IMR-90 (cell line): ENCODE measurements at regions not wholly inside any gene's neighbourhood (a gene's known extent, or its start where the extent isn't known, plus 50 kb on each side); places are given as distances from the start of the nearest gene placed in this dataset.

Source experiments
- ATAC-seq: fragments of 200-7000 bp; cut with Tn5 transposase; 2 replicates; pipeline ENCODE4 v1.9.1; 2020; ENCODE audit warnings: low read depth, mild to moderate bottlenecking, moderate library complexity
- BruUV-seq: library from RNA; stranded (reverse); fragments of 400-500 nt; replicated peaks from 2 replicates; lab custom pipeline; 2021; lab: Mats Ljungman, UMichigan
- CTCF ChIA-PET: fragments of 300-600 bp; formaldehyde crosslinking; extraction: SDS; loops from one replicate; lab custom pipeline; 2021; ENCODE audit warnings: antibody characterized with exemption; lab: Yijun Ruan, JAX
- POLR2A ChIA-PET: fragments of 300-600 bp; sonication (Branson Sonifier 250); formaldehyde crosslinking; loops from one replicate; lab custom pipeline; 2022; ENCODE audit warnings: antibody characterized with exemption; ENCODE audit not compliant: unreplicated experiment; lab: Charles Lee
- DNase-seq: peaks from one replicate; pipeline ENCODE4 v3.0.0; 2013
- H2AFZ ChIP-seq: replicated peaks from 2 replicates; pipeline ENCODE3; 2013; ENCODE audit warnings: low read length, mild to moderate bottlenecking; ENCODE audit not compliant: poor library complexity
- H2AK5ac ChIP-seq: 2 replicates; pipeline ENCODE4 v1.6.1; 2013; ENCODE audit warnings: low read depth, low read length, inconsistent platforms
- H2AK9ac ChIP-seq: replicated peaks from 2 replicates; pipeline ENCODE3; 2013; ENCODE audit warnings: mild to moderate bottlenecking, low read depth, low read length, moderate library complexity; ENCODE audit not compliant: poor library complexity
- H2BK120ac ChIP-seq: 2 replicates; pipeline ENCODE4 v1.6.1; 2013; ENCODE audit warnings: low read depth, low read length, inconsistent platforms
- H2BK15ac ChIP-seq: 3 replicates; pipeline ENCODE4 v1.6.1; 2013; ENCODE audit warnings: low read depth, low read length, inconsistent platforms
- H2BK20ac ChIP-seq: 2 replicates; pipeline ENCODE4 v1.6.1; 2013; ENCODE audit warnings: low read depth, mild to moderate bottlenecking, inconsistent platforms, low read length, moderate library complexity
- H2BK5ac ChIP-seq: 2 replicates; pipeline ENCODE4 v1.6.1; 2013; ENCODE audit warnings: mild to moderate bottlenecking, low read depth, low read length, inconsistent platforms; ENCODE audit not compliant: poor library complexity, severe bottlenecking
- H3K14ac ChIP-seq: replicated peaks from 2 replicates; pipeline ENCODE4 v1.6.1; 2013; ENCODE audit warnings: low read depth, low read length, inconsistent platforms
- H3K18ac ChIP-seq: 2 replicates; pipeline ENCODE4 v1.6.1; 2013; ENCODE audit warnings: low read depth, low read length, control low read depth
- H3K23ac ChIP-seq: 2 replicates; pipeline ENCODE4 v1.6.1; 2013; ENCODE audit warnings: low read depth, low read length, inconsistent platforms
- H3K27ac ChIP-seq: 2 replicates; pipeline ENCODE4 v1.5.1; 2013; ENCODE audit warnings: mild to moderate bottlenecking, control low read depth, low read length; ENCODE audit not compliant: insufficient read depth
- H3K27me3 ChIP-seq: 2 replicates; pipeline ENCODE4 v1.6.1; 2013; ENCODE audit warnings: low read length; ENCODE audit not compliant: control insufficient read depth, insufficient read depth
- H3K36me3 ChIP-seq: 2 replicates; pipeline ENCODE4 v1.6.1; 2013; ENCODE audit warnings: low read length, mixed read lengths; ENCODE audit not compliant: control insufficient read depth, insufficient read depth
- H3K4ac ChIP-seq: 2 replicates; pipeline ENCODE4 v1.6.1; 2013; ENCODE audit warnings: low read depth, low read length, inconsistent platforms
- H3K4me1 ChIP-seq: 2 replicates; pipeline ENCODE4 v1.6.1; 2013; ENCODE audit warnings: low read length, mixed read lengths; ENCODE audit not compliant: control insufficient read depth, insufficient read depth
- H3K4me2 ChIP-seq: 2 replicates; pipeline ENCODE4 v1.6.1; 2013; ENCODE audit warnings: low read depth, mild to moderate bottlenecking, control low read depth, low read length, moderate library complexity
- H3K4me3 ChIP-seq: 2 replicates; pipeline ENCODE4 v1.5.1; 2013; ENCODE audit warnings: low read depth, mild to moderate bottlenecking, control low read depth, low read length, moderate library complexity; ENCODE audit not compliant: insufficient read depth
- H3K56ac ChIP-seq: 2 replicates; pipeline ENCODE4 v1.6.1; 2013; ENCODE audit warnings: low read length, inconsistent platforms; ENCODE audit not compliant: insufficient read depth; ENCODE audit errors: extremely low read depth
- H3K79me1 ChIP-seq, 2 experiments: 2 replicates each; pipeline ENCODE4 v1.6.1; 2013; ENCODE audit warnings: low read length in 2 of 2, inconsistent platforms in 1 of 2, low read depth in 1 of 2
- H3K9ac ChIP-seq: 2 replicates; pipeline ENCODE4 v1.6.1; 2013; ENCODE audit warnings: low read depth, low read length, control low read depth
- H3K9me1 ChIP-seq: 2 replicates; pipeline ENCODE4 v1.6.1; 2013; ENCODE audit warnings: low read length, inconsistent platforms; ENCODE audit not compliant: insufficient read depth
- H3K9me3 ChIP-seq: 2 replicates; pipeline ENCODE4 v1.6.1; 2013; ENCODE audit warnings: low read length; ENCODE audit not compliant: control insufficient read depth, insufficient read depth
- H4K20me1 ChIP-seq: 2 replicates; pipeline ENCODE4 v1.6.1; 2013; ENCODE audit warnings: low read length, inconsistent platforms; ENCODE audit not compliant: insufficient read depth
- H4K5ac ChIP-seq: 2 replicates; pipeline ENCODE4 v1.6.1; 2013; ENCODE audit warnings: mild to moderate bottlenecking, low read depth, low read length, control low read depth
- H4K8ac ChIP-seq, 2 experiments: 2 replicates each; pipeline ENCODE4 v1.6.1; 2013; ENCODE audit warnings: low read depth in 2 of 2, low read length in 2 of 2, control low read depth in 1 of 2, inconsistent platforms in 1 of 2
- H4K91ac ChIP-seq: 2 replicates; pipeline ENCODE4 v1.6.1; 2013; ENCODE audit warnings: low read depth, low read length, inconsistent platforms; ENCODE audit not compliant: insufficient read depth
- MAFK ChIP-seq: IDR thresholded peaks from 2 replicates; pipeline ENCODE4 v1.6.1; 2012; ENCODE audit warnings: low read depth, low read length, improper control_type of control experiment
- WGBS, 2 experiments: methylation state at CpG; one replicate each; pipeline versions ENCODE4 v1.1.5 to v1.1.7; 2013; ENCODE audit warnings: missing lambda C conversion rate in 2 of 2; ENCODE audit not compliant: insufficient read length in 1 of 2; ENCODE audit errors: extremely low coverage in 2 of 2; 5-methylcytosine and 5-hydroxymethylcytosine counted together
- dilution Hi-C: fragments of 300-500 bp; cut with HindIII; formaldehyde crosslinking; loops from one replicate; pipeline ENCODE4 v1.14.3; 2018; ENCODE audit warnings: low sequenced_read_pairs; ENCODE audit not compliant: unreplicated experiment
- in situ Hi-C: fragments of 300-500 bp; cut with MboI; formaldehyde crosslinking; loops from 3 replicates; pipeline ENCODE4 v1.14.3; 2019; ENCODE audit warnings: low sequenced_read_pairs, inconsistent platforms, mixed read lengths
- intact Hi-C: fragments of 100-400 bp; cut with micrococcal nuclease; formaldehyde crosslinking; loops from 2 replicates; pipeline ENCODE4 v1.10.0; 2022

- Histone ChIP-seq H3K56ac (no peak overlapping the region), H4K91ac (no peak overlapping the region), H3K23ac (no peak overlapping the region), H3K4me3 (no peak overlapping the region), H2BK5ac (no peak overlapping the region), H3K79me1 (no peaks in the 10 kb centered on the region), H4K20me1 (no peaks in the 10 kb centered on the region), H2AFZ (no peak overlapping the region), H4K5ac (no peak overlapping the region), H3K27me3 (no peaks in the 10 kb centered on the region), H3K4me2 (no peak overlapping the region; the same call in 1 of the 2 replicates), H2AK5ac (no peak overlapping the region), H3K4ac (no peak overlapping the region), H3K27ac (no peak overlapping the region), H2BK20ac (no peak overlapping the region), H3K9me1 (no peaks in the 10 kb centered on the region), H2BK15ac (no peak overlapping the region), H3K9me3 (0 out of 2 replicates have a peak, but pooled peaks cover 2% of the 10 kb centered on the region), H2BK120ac (no peak overlapping the region), H4K8ac (no peak overlapping the region), H3K14ac (no peak overlapping the region), H2AK9ac (no peak overlapping the region), H3K18ac (no peak overlapping the region; the same call in 1 of the 2 replicates), H3K36me3 (no peaks in the 10 kb centered on the region), H3K4me1 (no peaks in the 10 kb centered on the region), H3K9ac (no peak overlapping the region)
- no CpG with 5 or more reads among the region's 7 CpGs for WGBS, 2 experiments
- intact Hi-C loops (no loop called here), in situ Hi-C loops (no loop called here), dilution Hi-C loops (no loop called here)
- ATAC-seq (peak; percentile 24; the same call in 1 of the 2 replicates), DNase-seq (no peak)
- ChIA-PET CTCF (no interaction called here), POLR2A (no interaction called here)
- TF ChIP-seq MAFK = no peak
- BruUV-seq = no TSS peak
Measured at GRCh38 chr14:85057221-85057620, 472.7 kb upstream of the FLRT2 start.
